ENCODE measurements at regions not wholly inside any gene's neighbourhood (a gene's known extent, or its start where the extent isn't known, plus 50 kb on each side); places are given as distances from the start of the nearest gene placed in this dataset.

DNA sequence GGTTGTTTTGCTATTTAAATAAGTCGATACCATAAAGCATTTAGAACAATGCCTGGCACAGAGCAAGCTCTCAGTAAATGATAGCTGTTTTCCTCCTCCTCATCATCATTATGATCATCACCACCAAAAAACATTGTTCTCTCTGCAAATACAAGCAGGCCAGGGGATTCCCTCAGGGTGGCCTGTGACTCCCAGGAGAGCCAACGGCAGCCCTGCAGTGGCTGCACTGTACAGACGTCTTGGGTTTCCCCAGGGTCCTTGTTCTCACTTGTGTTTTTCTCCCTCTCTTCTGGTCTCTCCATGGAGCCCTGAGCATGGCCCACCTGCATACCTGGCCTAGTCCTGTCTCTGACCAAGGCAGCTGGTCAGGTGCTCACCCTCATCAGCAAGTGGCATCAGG is 290.9 kb upstream of the PWP1 start:
- no peaks in the 10 kb centered on the region for H3K4me1 ChIP-seq (ENCODE audit: control insufficient read depth, insufficient read depth, low read length)
- H3K27me3 ChIP-seq (ENCODE audit: control insufficient read depth, insufficient read depth, low read length), result no peaks in the 10 kb centered on the region
- H3K9ac ChIP-seq (ENCODE audit: low read length), result no peak overlapping the region
- no peak overlapping the region for H3K27ac ChIP-seq (ENCODE audit: low read depth, low read length)
- no peaks in the 10 kb centered on the region for H3K36me3 ChIP-seq (ENCODE audit: control insufficient read depth, insufficient read depth, low read length)
- no peak overlapping the region for H3K4me3 ChIP-seq (ENCODE audit: low read length)

DNA sequence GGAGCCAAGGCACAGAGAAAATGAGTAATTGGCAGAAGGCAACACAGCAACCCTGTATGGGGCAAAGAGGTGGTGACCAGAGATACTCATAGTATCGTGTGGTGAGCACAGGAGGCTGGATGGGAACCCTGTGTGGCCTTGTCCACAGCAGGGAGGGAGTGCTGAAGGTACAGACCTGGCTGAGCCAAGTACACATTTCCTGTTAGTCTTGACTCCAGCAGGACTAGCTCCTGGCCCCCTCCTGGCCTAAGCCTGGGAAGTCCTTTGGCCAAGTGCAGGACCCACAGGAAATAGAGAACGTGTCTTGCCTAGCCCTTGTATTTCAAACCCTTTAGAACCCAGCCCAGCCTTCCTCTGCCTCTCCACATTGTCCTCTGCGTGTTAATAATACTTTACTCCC is 289.8 kb upstream of the PWP1 start:
- Histone ChIP-seq H3K4me1 (ENCODE audit: control insufficient read depth, insufficient read depth, low read length) (no peaks in the 10 kb centered on the region), H3K4me3 (ENCODE audit: low read length) (no peak overlapping the region), H3K27me3 (ENCODE audit: control insufficient read depth, insufficient read depth, low read length) (no peaks in the 10 kb centered on the region), H3K9ac (ENCODE audit: low read length) (no peak overlapping the region), H3K36me3 (ENCODE audit: control insufficient read depth, insufficient read depth, low read length) (no peaks in the 10 kb centered on the region), H3K27ac (ENCODE audit: low read depth, low read length) (no peak overlapping the region)

DNA sequence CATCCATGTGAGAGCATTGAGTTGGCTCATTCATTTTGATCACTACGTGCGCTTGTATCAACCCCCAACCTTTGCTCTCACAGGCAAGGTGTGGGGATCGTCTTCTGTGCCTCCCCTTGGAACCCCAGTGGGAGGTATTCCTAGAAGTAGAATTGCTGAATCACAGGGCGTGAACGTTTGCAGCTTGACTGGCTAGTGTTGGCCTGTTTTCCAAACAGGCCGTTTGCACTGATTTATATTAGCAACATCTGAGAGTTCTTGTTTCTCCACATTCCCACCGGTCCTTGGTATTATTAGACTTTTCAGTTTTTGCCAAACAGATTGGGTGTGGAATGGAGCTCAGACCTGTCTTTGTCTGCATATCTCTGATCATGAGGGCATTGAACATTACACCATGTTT is 288.6 kb upstream of the PWP1 start:
- H3K4me1 ChIP-seq (ENCODE audit: control insufficient read depth, insufficient read depth, low read length), result no peaks in the 10 kb centered on the region
- no peaks in the 10 kb centered on the region for H3K36me3 ChIP-seq (ENCODE audit: control insufficient read depth, insufficient read depth, low read length)
- no peak overlapping the region for H3K4me3 ChIP-seq (ENCODE audit: low read length)
- no peaks in the 10 kb centered on the region for H3K27me3 ChIP-seq (ENCODE audit: control insufficient read depth, insufficient read depth, low read length)
- no peak overlapping the region for H3K9ac ChIP-seq (ENCODE audit: low read length)
- H3K27ac ChIP-seq (ENCODE audit: low read depth, low read length), result no peak overlapping the region

DNA sequence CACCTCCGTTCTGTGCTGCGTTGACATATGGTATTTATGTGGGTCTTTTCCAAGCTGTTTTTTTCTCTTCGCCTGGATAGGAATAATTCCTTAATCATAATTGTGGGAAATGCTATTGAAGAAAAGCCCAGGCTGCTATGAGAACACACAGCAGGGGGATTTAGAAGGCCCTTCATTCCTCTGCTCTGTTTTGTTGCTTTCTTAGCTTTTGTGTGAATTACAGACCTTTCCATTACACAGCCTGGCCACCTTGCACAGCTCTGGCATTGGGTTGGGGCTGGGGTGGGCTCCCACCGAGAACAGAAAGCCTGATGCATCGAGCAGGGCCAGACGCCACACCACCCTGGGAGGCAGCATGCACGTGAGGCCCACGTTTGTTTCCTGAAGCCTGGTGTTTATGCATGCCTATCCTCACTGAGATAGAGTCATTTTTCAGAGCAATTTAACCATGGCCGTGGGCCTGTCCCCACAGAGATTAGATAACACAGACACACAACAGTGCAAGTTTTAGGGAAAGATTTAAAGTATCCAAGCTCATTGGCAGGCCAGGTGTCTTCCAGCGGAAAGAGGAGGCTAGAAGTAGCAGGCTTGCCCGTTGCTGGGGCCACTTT is 287.6 kb upstream of the PWP1 start:
- Histone ChIP-seq H3K4me1 (ENCODE audit: control insufficient read depth, insufficient read depth, low read length) (no peaks in the 10 kb centered on the region), H3K27ac (ENCODE audit: low read depth, low read length) (no peak overlapping the region), H3K4me3 (ENCODE audit: low read length) (no peak overlapping the region), H3K9ac (ENCODE audit: low read length) (no peak overlapping the region), H3K27me3 (ENCODE audit: control insufficient read depth, insufficient read depth, low read length) (no peaks in the 10 kb centered on the region), H3K36me3 (ENCODE audit: control insufficient read depth, insufficient read depth, low read length) (no peaks in the 10 kb centered on the region)

DNA sequence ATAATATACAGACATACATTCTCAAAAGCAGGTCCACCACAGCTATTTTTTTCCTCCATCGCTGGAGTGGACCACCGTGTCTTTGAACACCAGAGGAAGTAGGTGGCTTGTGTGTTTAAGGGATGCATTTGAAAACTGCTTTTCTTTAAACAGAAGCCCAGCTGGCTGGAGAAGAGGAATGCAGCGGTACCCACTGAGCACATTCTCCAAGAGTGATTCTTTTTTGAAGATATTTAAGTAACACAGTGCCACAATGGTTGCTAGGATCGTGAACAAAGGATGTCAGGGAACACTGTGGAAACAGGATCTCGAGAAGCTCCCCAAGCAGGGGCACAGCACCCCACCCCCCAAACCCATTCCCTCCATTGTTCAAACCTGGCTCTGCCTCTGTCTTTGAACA is 286.6 kb upstream of the PWP1 start:
- Histone ChIP-seq H3K4me3 (ENCODE audit: low read length) (no peak overlapping the region), H3K36me3 (ENCODE audit: control insufficient read depth, insufficient read depth, low read length) (no peaks in the 10 kb centered on the region), H3K27me3 (ENCODE audit: control insufficient read depth, insufficient read depth, low read length) (no peaks in the 10 kb centered on the region), H3K4me1 (ENCODE audit: control insufficient read depth, insufficient read depth, low read length) (no peaks in the 10 kb centered on the region), H3K27ac (ENCODE audit: low read depth, low read length) (no peak overlapping the region), H3K9ac (ENCODE audit: low read length) (no peak overlapping the region)

DNA sequence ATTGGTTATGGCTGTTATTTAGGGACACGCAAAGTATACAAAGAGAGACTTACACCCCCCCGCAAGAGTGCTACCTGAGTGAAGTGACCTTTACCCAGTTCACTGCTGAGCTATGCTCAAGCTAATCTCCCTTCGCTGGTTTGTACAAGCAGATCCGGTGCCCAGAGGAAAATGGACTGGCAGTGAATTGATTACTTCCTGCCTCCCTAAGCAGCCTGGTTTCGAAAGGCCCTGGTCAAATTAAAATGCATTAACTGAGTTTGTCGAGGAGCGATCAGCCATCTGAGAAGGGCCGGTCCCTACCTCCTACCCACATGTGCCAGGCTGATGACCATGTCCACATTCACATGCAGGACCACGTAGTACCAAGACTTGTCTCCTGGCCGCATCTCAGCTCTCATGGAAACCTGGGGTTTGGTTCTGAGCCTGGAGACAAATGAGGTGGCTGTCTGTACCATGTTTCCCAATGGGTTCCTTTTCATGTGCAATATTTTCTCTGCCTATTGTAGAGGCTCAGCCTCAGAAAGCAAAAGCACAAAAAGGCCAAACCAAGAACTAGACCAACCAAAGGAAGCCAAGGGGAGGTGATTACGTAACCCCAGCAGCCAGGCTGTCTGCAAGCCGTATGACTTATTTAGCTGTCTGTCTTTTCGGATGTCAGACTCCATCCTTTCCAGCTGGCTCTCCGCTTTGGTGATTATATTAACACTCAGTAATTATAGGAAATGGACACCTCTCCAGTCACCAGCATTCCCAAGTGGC is 284.7 kb upstream of the PWP1 start:
- Histone ChIP-seq H3K27me3 (ENCODE audit: control insufficient read depth, insufficient read depth, low read length) (no peaks in the 10 kb centered on the region), H3K27ac (ENCODE audit: low read depth, low read length) (no peak overlapping the region), H3K4me1 (ENCODE audit: control insufficient read depth, insufficient read depth, low read length) (peaks cover 4% of the 10 kb centered on the region), H3K4me3 (ENCODE audit: low read length) (no peak overlapping the region), H3K36me3 (ENCODE audit: control insufficient read depth, insufficient read depth, low read length) (no peaks in the 10 kb centered on the region), H3K9ac (ENCODE audit: low read length) (no peak overlapping the region)

DNA sequence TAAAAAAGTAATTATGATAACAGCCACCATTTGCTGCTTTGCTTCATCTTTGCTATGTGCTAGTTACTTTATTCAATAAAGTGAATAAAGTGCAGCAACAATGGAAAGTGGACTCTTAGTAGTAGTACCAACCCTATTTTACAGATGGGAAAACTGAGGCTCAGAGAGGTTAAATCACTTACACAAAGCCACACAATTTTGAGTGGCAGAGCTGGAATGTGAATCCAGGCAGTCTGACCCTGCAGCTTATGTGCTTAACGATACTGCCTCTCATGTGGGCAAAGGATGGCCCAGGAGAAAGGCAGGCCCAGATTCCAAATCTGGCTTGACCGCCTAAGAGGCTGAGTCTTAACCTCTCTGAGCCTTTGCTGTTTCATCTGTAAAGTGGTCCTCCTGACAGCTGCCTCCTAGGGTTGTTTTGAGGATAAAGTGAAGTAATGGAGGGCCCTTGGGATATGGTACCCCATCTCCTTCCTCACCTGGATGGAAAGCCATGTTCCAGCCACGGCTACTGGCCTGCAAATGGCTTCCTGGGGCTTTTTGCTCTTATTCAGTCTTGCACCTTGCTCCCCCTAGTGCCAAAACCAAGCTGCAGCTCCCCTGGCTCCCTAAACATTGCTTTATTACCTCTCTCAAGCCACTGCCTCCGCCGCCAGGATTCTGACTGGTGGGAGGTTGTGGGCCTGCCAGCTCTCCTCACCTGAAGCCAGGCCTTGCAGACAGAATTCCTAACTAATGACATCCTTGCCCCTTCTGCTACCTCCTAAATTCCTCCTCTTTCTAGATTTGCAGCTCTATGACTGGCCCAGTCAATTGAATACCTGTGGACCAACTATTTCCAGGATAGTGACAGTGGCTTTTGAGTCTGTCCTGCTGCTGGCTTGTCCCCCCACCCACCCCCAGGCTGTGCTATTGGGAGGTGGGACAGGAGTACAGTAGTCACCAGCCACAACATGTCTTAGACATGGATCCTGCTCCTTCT is 283.3 kb upstream of the PWP1 start:
- Histone ChIP-seq H3K27ac (ENCODE audit: low read depth, low read length) (no peak overlapping the region), H3K9ac (ENCODE audit: low read length) (no peak overlapping the region), H3K36me3 (ENCODE audit: control insufficient read depth, insufficient read depth, low read length) (no peaks in the 10 kb centered on the region), H3K4me1 (ENCODE audit: control insufficient read depth, insufficient read depth, low read length) (peaks cover 4% of the 10 kb centered on the region), H3K27me3 (ENCODE audit: control insufficient read depth, insufficient read depth, low read length) (no peaks in the 10 kb centered on the region), H3K4me3 (ENCODE audit: low read length) (no peak overlapping the region)

DNA sequence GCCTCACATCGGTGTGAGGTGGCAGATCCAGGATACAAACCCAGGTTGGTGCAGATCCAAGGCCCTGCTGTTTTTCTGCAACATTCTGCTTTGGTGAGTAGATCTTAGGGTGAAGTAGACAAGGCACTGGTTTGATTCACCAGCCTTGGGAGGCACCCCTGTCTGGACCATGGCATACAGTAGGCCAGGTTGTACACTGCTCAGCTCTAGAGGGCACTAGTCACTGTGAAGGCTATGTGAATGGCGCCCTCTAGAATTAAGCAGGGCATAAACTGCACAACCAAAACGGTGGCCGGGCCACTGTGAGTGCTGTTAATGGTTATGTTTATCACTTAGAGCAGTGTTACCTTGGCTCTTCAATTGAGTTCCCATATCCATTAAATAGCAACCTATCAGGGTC is 280.6 kb upstream of the PWP1 start:
- no peak overlapping the region for H3K4me3 ChIP-seq (ENCODE audit: low read length)
- H3K36me3 ChIP-seq (ENCODE audit: control insufficient read depth, insufficient read depth, low read length), result no peaks in the 10 kb centered on the region
- no peak overlapping the region for H3K9ac ChIP-seq (ENCODE audit: low read length)
- H3K4me1 ChIP-seq (ENCODE audit: control insufficient read depth, insufficient read depth, low read length), result peaks cover 4% of the 10 kb centered on the region
- no peaks in the 10 kb centered on the region for H3K27me3 ChIP-seq (ENCODE audit: control insufficient read depth, insufficient read depth, low read length)
- no peak overlapping the region for H3K27ac ChIP-seq (ENCODE audit: low read depth, low read length)

DNA sequence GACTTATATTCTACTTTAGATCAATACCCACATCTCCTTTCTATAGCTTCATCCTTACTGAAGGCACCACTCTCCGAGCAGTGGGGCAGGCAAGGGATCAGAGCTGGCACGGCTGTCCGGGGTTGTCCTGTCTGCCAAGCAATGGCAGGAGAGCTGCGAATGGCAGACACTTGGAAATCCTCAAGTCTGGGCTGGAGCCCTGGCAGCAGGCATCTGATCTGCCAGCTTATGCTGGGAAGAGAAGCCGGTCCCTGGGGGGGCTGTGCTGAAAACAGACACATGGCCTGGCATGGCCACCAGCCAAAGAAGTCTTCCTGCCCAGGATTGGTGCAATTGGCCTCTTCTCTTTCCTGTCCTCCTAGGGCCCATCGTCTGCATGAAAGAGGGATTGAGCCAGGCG is 280.2 kb upstream of the PWP1 start:
- peaks cover 4% of the 10 kb centered on the region for H3K4me1 ChIP-seq (ENCODE audit: control insufficient read depth, insufficient read depth, low read length)
- H3K27ac ChIP-seq (ENCODE audit: low read depth, low read length), result no peak overlapping the region
- no peak overlapping the region for H3K4me3 ChIP-seq (ENCODE audit: low read length)

DNA sequence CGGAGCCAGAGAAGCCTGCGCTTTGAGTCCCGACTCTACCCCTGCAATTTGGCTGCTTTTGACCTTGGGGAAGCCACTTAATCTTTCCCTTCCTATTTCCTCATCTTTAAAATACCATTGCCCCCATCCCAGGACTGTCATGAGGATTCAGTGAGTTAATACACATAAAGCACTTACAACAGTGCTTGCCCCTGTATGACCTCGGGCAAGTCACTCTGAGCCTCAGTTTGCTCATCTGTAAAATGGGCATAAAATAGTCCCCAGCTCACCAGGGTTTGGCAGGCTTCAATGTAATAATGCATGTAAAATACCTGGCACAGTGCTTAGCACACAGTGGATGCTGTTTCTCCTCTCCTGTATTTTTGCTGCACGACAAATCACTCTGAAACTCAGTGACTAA is 278.7 kb upstream of the PWP1 start:
- no peaks in the 10 kb centered on the region for H3K36me3 ChIP-seq (ENCODE audit: control insufficient read depth, insufficient read depth, low read length)
- no peak overlapping the region for H3K9ac ChIP-seq (ENCODE audit: low read length)
- H3K4me1 ChIP-seq (ENCODE audit: control insufficient read depth, insufficient read depth, low read length), result peaks cover 4% of the 10 kb centered on the region
- H3K27ac ChIP-seq (ENCODE audit: low read depth, low read length), result no peak overlapping the region
- no peaks in the 10 kb centered on the region for H3K27me3 ChIP-seq (ENCODE audit: control insufficient read depth, insufficient read depth, low read length)
- H3K4me3 ChIP-seq (ENCODE audit: low read length), result no peak overlapping the region

More for the DNA sequence above, 280.2 kb upstream of the PWP1 start:
- no peak overlapping the region for H3K9ac ChIP-seq (ENCODE audit: low read length)
- H3K36me3 ChIP-seq (ENCODE audit: control insufficient read depth, insufficient read depth, low read length), result no peaks in the 10 kb centered on the region
- H3K27me3 ChIP-seq (ENCODE audit: control insufficient read depth, insufficient read depth, low read length), result no peaks in the 10 kb centered on the region

DNA sequence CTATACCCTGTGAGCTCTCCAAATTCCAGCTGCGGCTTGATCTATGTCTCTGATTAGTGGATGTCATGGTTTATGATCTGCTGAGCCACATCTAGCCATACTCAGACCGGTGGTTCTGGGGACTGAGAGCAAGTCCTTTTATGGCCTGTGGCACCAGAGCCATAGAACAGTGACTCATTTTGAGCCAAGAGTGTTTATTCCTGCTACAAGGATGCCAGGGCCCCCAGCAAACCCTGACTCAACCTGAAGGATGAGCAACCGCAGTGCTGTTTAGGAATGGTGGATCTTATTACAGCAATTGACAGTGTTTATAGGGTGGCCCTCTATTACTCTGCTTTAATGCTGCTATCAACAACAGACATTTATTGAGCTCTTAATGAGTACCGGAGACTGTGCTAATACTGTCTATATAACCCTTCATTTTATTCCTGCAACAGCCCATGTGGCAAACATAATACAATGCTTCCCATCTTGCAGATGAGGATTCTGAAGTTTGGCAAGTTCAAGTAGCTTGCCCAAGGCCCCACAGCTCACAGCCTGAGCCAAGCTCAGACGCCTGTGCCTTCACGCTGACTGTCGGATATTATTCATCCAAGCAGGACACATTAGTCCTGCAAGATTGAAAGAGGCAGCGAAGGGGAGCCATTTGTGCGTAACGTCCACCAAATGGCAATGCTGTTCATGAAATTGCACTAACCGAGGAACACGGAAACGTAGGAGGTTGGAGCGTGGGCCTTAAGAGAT is 273.6 kb upstream of the PWP1 start:
- H3K4me3 ChIP-seq (ENCODE audit: low read length), result no peak overlapping the region
- H3K27me3 ChIP-seq (ENCODE audit: control insufficient read depth, insufficient read depth, low read length), result no peaks in the 10 kb centered on the region
- H3K4me1 ChIP-seq (ENCODE audit: control insufficient read depth, insufficient read depth, low read length), result no peaks in the 10 kb centered on the region
- H3K36me3 ChIP-seq (ENCODE audit: control insufficient read depth, insufficient read depth, low read length), result no peaks in the 10 kb centered on the region
- no peak overlapping the region for H3K27ac ChIP-seq (ENCODE audit: low read depth, low read length)
- no peak overlapping the region for H3K9ac ChIP-seq (ENCODE audit: low read length)

DNA sequence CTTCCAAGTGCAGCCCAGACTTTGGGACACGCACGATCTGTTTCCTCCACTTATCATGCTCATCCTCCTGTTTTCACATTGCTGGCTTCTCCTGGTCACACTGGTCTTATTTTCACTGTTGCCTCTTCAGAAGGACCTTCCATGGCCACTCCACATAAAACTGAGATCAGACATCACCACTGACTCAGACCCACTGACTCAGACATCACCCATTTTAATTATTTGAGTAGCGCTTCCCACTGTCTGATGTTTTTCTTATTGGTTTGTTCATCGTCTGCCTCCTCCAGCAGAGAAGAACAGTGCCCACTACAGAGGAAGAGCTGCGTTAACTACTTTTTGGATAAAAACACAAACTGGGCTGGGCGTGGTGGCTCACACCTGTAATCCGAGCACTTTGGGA is 270.5 kb upstream of the PWP1 start:
- H3K4me1 ChIP-seq (ENCODE audit: control insufficient read depth, insufficient read depth, low read length), result no peaks in the 10 kb centered on the region
- no peaks in the 10 kb centered on the region for H3K27me3 ChIP-seq (ENCODE audit: control insufficient read depth, insufficient read depth, low read length)
- H3K9ac ChIP-seq (ENCODE audit: low read length), result no peak overlapping the region
- H3K27ac ChIP-seq (ENCODE audit: low read depth, low read length), result no peak overlapping the region
- no peak overlapping the region for H3K4me3 ChIP-seq (ENCODE audit: low read length)
- no peaks in the 10 kb centered on the region for H3K36me3 ChIP-seq (ENCODE audit: control insufficient read depth, insufficient read depth, low read length)
